Activated T-cell treated with anti-CD3 and anti-CD28 coated beads, Interleukin-2, amount 50 U/mL, for 24 hours (primary cell): ENCODE measurements at regions not wholly inside any gene's neighbourhood (a gene's known extent, or its start where the extent isn't known, plus 50 kb on each side); places are given as distances from the start of the nearest gene placed in this dataset.

Experiments
- DNase-seq: peaks from one replicate; pipeline ENCODE4 v3.0.0-alpha.2; 2020
- H3K27ac Mint-ChIP-seq: 2 replicates; pipeline ENCODE4 v1.8.0; 2020; ENCODE audit warnings: mild to moderate bottlenecking, mixed read lengths
- H3K27me3 Mint-ChIP-seq: 2 replicates; pipeline ENCODE4 v1.8.0; 2020; ENCODE audit warnings: mixed read lengths
- H3K36me3 Mint-ChIP-seq: 2 replicates; pipeline ENCODE4 v1.8.0; 2020; ENCODE audit warnings: low read depth, mixed read lengths
- H3K4me1 Mint-ChIP-seq: 2 replicates; pipeline ENCODE4 v1.8.0; 2020; ENCODE audit warnings: low read depth, mixed read lengths
- H3K4me3 Mint-ChIP-seq: 2 replicates; pipeline ENCODE4 v1.8.0; 2020; ENCODE audit warnings: mild to moderate bottlenecking, moderate library complexity, mixed read lengths
- H3K9me3 Mint-ChIP-seq: 2 replicates; pipeline ENCODE4 v1.8.0; 2020; ENCODE audit warnings: mixed read lengths

GRCh38 chr1:58836408-58836807, 52.6 kb upstream of the JUN start:
- no peak overlapping the region for H3K27ac Mint-ChIP-seq
- no peaks in the 10 kb centered on the region for H3K27me3 Mint-ChIP-seq
- no peak overlapping the region for H3K4me3 Mint-ChIP-seq
- no peaks in the 10 kb centered on the region for H3K9me3 Mint-ChIP-seq
- no peak for DNase-seq
- H3K4me1 Mint-ChIP-seq, result no peaks in the 10 kb centered on the region
- H3K36me3 Mint-ChIP-seq, result no peaks in the 10 kb centered on the region

GRCh38 chr1:58837886-58838285, 54.0 kb upstream of the JUN start:
- H3K27me3 Mint-ChIP-seq, result no peaks in the 10 kb centered on the region
- H3K4me3 Mint-ChIP-seq, result no peak overlapping the region
- DNase-seq, result no peak
- no peak overlapping the region for H3K27ac Mint-ChIP-seq
- H3K4me1 Mint-ChIP-seq, result no peaks in the 10 kb centered on the region
- no peaks in the 10 kb centered on the region for H3K9me3 Mint-ChIP-seq
- H3K36me3 Mint-ChIP-seq, result no peaks in the 10 kb centered on the region

GRCh38 chr1:58839147-58839795, 55.4 kb upstream of the JUN start:
- Mint-ChIP-seq H3K27me3 (no peaks in the 10 kb centered on the region), H3K36me3 (no peaks in the 10 kb centered on the region), H3K9me3 (no peaks in the 10 kb centered on the region), H3K4me3 (no peak overlapping the region), H3K27ac (no peak overlapping the region), H3K4me1 (no peaks in the 10 kb centered on the region)
- DNase-seq, result no peak

- Mint-ChIP-seq H3K27me3 (no peaks in the 10 kb centered on the region), H3K36me3 (no peaks in the 10 kb centered on the region), H3K4me1 (no peaks in the 10 kb centered on the region), H3K4me3 (no peak overlapping the region), H3K9me3 (no peaks in the 10 kb centered on the region), H3K27ac (no peak overlapping the region)
- no peak for DNase-seq
These were observed 56.3 kb upstream of the JUN start for GRCh38 chr1:58839846-58840835.

DNA sequence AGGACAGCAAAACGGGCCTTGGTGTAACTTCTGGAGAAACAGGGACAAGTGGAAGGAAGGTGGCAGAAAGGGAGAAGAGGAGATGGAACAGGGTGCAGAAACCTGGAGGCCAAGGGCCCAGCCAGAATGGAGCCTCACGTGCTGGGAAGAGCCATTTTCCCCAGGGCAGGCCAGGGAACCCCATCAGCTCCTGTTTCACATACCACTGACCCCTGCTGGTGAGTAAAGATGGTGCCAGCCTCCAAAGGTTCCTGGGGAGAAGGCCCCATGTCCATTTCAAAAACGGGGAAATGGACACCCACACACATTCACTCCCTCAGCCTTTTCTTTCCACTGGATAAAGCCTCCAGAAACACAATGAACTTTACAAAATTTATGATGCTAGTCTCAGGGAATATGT, 57.6 kb upstream of the JUN start:
- Mint-ChIP-seq H3K4me1 (no peaks in the 10 kb centered on the region), H3K9me3 (no peaks in the 10 kb centered on the region), H3K4me3 (no peak overlapping the region), H3K27ac (no peak overlapping the region), H3K27me3 (no peaks in the 10 kb centered on the region), H3K36me3 (no peaks in the 10 kb centered on the region)
- no peak for DNase-seq

DNA sequence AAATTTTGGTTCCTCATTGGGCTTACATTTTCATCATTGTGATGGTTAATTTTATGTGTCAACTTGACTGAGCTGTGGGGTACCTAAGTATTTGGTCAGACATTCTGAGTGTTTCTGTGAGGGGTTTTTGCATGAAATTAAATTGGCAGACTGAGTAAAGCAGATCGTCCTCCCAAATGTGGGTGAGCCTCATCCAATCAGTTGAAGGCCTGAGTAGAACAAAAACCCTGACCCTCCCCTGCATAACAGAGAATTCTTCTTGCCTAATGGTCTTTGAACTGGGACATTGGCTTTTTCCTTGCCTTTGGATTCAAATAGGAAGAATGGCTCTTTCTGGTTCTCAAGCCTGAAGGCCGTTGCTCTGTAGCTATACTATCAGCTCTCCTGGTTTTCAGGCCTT, 59.1 kb upstream of the JUN start:
- Mint-ChIP-seq H3K36me3 (no peaks in the 10 kb centered on the region), H3K27me3 (no peaks in the 10 kb centered on the region), H3K4me3 (no peak overlapping the region), H3K27ac (no peak overlapping the region), H3K4me1 (no peaks in the 10 kb centered on the region), H3K9me3 (no peaks in the 10 kb centered on the region)
- DNase-seq, result no peak

GRCh38 chr1:58844176-58844575, 60.3 kb upstream of the JUN start:
- H3K4me1 Mint-ChIP-seq, result no peaks in the 10 kb centered on the region

GRCh38 chr1:58845942-58846341, 62.1 kb upstream of the JUN start:
- no peak overlapping the region for H3K27ac Mint-ChIP-seq
- no peaks in the 10 kb centered on the region for H3K4me1 Mint-ChIP-seq
- H3K4me3 Mint-ChIP-seq, result no peak overlapping the region
- no peak for DNase-seq
- H3K9me3 Mint-ChIP-seq, result no peaks in the 10 kb centered on the region
- H3K27me3 Mint-ChIP-seq, result no peaks in the 10 kb centered on the region
- no peaks in the 10 kb centered on the region for H3K36me3 Mint-ChIP-seq

More at GRCh38 chr1:58844176-58844575, 60.3 kb upstream of the JUN start:
- Mint-ChIP-seq H3K36me3 (no peaks in the 10 kb centered on the region), H3K9me3 (no peaks in the 10 kb centered on the region), H3K4me3 (no peak overlapping the region), H3K27ac (no peak overlapping the region), H3K27me3 (no peaks in the 10 kb centered on the region)
- no peak for DNase-seq

GRCh38 chr1:58848818-58849411, 65.1 kb upstream of the JUN start:
- H3K27ac Mint-ChIP-seq, result no peak overlapping the region
- H3K4me3 Mint-ChIP-seq, result no peak overlapping the region
- no peak for DNase-seq
- H3K9me3 Mint-ChIP-seq, result no peaks in the 10 kb centered on the region
- H3K27me3 Mint-ChIP-seq, result no peaks in the 10 kb centered on the region
- H3K4me1 Mint-ChIP-seq, result no peaks in the 10 kb centered on the region
- H3K36me3 Mint-ChIP-seq, result no peaks in the 10 kb centered on the region

DNA sequence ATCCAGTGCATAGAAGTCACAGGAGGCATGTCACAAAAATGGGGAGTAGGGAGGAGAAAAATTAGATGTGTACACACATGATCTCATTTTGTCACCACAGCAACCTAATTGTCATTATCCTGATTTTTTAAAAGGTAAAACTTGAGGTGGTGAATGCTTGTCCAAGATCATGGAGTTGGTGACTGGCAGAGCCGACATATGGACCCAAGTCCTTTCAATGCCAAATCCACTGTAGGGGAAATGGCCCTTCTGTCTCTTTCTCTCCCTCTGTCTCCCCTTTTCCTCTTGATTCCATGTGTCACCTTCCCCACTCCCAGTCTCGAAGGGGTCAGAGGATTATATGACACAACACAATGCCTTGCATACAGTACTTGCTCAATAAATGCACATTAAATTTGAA, 65.7 kb upstream of the JUN start:
- Mint-ChIP-seq H3K27ac (no peak overlapping the region), H3K4me3 (no peak overlapping the region), H3K36me3 (no peaks in the 10 kb centered on the region), H3K27me3 (no peaks in the 10 kb centered on the region), H3K4me1 (peaks cover 1% of the 10 kb centered on the region), H3K9me3 (no peaks in the 10 kb centered on the region)
- no peak for DNase-seq

DNA sequence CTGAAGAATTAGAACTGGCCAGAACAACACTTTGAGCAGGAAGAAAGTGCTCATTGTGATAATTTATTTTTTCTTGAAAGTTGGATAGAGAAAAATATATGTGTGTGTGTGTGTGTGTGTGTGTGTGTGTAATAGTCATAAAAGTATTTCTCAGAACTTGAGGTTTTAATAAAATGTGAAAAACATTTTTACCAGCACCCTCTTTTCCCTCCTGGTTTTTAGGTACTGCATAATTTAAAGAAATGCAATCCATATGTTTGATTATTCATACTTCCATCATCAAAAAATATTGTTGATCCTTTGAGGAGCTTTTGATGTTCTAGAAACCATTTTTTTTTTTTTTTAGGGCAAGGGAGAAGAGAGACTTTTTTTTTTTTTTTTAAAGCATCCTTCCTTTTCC, 66.8 kb upstream of the JUN start:
- no peak for DNase-seq
- Mint-ChIP-seq H3K4me1 (peaks cover 9% of the 10 kb centered on the region), H3K4me3 (no peak overlapping the region), H3K27me3 (no peaks in the 10 kb centered on the region), H3K27ac (no peak overlapping the region), H3K9me3 (no peaks in the 10 kb centered on the region), H3K36me3 (no peaks in the 10 kb centered on the region)

DNA sequence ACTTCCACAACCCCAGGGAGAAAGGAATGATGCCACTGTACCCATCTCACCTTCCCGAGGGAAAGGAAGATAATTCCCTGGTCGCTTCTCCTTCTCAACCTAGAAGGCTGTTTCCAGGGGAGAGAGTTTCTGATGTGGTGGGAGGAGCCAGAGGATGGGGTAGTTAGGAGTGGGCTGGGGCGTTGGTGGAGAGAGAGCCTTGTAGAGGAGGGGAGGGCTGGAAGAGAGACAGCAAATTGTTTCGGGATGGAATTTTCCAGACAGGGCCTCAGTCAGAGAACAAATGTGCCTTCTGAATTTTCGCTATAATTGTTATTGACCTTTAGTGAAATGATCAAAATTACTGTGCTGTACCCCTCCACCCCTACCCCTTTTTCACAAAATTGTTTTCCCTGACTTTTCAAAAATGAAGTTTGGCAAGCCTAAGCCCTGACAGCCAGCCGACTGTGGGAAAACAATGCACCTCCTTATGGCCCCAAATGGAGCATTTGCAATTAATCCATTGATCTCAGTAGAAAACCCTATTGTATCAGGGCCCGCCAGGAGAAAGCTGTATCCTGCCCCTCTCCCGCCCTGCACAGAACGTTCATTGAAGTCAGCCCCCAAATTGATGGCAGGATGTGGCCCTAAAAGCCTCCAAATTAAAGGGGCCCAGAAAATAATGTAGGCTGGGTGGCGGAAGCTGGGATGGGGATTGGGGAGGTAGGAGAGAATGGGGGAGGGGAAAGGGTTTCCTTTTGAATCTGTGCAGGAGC, 69.1 kb upstream of the JUN start:
- H3K27me3 Mint-ChIP-seq, result no peaks in the 10 kb centered on the region
- no peak for DNase-seq
- H3K36me3 Mint-ChIP-seq, result no peaks in the 10 kb centered on the region
- no peaks in the 10 kb centered on the region for H3K9me3 Mint-ChIP-seq
- H3K27ac Mint-ChIP-seq, result no peak overlapping the region
- peaks cover 20% of the 10 kb centered on the region for H3K4me1 Mint-ChIP-seq
- no peak overlapping the region for H3K4me3 Mint-ChIP-seq

DNA sequence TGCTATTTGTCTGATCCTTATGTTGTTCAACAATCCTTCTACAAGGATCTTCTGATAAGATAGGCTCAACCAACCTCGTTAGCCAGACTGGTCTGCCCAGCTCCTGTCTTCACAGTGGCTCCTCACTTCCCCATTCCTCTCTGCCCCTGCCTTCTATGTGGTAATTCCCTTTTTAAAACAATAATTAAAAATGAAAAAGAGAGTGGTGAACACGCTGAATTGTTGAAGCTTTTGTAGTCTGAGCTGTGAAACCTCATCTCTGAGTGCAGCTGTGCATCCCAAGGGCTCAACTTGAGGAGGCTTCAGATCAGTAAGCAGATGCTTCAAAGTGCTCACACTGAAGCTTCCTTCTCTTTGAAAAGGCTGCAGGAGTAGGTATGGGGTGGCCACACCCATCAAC, 70.7 kb upstream of the JUN start:
- H3K36me3 Mint-ChIP-seq, result no peaks in the 10 kb centered on the region
- H3K27me3 Mint-ChIP-seq, result no peaks in the 10 kb centered on the region
- H3K9me3 Mint-ChIP-seq, result no peaks in the 10 kb centered on the region
- H3K4me1 Mint-ChIP-seq, result peaks cover 32% of the 10 kb centered on the region
- DNase-seq, result no peak
- no peak overlapping the region for H3K4me3 Mint-ChIP-seq
- H3K27ac Mint-ChIP-seq, result no peak overlapping the region

DNA sequence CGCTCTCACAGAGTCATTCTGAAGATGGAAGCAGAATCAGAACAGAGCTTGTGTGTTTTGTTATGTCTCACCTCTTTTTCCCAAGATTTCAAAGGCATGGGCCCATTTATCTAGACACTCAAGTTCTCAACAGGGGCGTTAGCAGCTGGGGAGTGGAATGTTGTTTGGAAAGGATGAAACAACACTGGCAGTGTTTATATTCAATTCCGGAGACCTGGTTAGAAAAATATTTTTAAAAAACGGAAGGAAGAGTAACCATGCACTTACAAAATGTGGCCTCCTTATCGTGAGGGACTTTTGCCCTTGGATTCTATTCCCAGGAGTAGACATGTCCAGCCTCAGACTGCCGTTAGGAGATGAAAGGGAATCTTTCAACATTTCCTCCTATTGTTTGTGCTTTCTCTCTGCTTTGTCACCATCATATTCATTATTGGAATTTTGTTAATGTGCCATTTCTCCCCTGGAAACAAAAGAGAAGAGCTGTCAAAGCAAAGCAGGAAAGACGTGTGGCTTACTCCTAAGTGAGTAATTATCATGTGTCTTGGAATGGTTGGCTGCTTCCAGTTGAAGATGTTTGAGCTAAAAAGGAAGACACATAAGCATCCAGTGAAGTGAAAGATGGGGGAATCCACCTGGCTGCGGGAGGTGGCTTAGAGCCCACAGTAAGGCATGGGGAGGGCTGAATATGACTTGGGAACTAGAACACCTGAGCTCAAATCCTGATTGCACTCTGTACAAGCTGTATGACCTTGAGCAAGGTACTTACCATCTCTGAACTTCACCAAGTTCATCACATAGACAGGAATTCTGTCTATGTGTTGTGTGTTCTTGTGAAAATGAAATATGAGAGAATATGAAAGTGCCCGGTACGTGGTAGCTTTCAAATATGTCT, 71.7 kb upstream of the JUN start:
- H3K27ac Mint-ChIP-seq, result no peak overlapping the region
- H3K36me3 Mint-ChIP-seq, result no peaks in the 10 kb centered on the region
- peaks cover 35% of the 10 kb centered on the region for H3K4me1 Mint-ChIP-seq
- H3K27me3 Mint-ChIP-seq, result no peaks in the 10 kb centered on the region
- DNase-seq, result no peak
- H3K4me3 Mint-ChIP-seq, result no peak overlapping the region
- no peaks in the 10 kb centered on the region for H3K9me3 Mint-ChIP-seq
